GM21515 (cell line): ENCODE measurements at regions not wholly inside any gene's neighbourhood (a gene's known extent, or its start where the extent isn't known, plus 50 kb on each side); places are given as distances from the start of the nearest gene placed in this dataset.

ENCODE experiments used
- ATAC-seq: cut with Tn5 transposase; IDR thresholded peaks from one replicate; pipeline ENCODE4 v1.9.1; 2021; ENCODE audit not compliant: unreplicated experiment

DNA sequence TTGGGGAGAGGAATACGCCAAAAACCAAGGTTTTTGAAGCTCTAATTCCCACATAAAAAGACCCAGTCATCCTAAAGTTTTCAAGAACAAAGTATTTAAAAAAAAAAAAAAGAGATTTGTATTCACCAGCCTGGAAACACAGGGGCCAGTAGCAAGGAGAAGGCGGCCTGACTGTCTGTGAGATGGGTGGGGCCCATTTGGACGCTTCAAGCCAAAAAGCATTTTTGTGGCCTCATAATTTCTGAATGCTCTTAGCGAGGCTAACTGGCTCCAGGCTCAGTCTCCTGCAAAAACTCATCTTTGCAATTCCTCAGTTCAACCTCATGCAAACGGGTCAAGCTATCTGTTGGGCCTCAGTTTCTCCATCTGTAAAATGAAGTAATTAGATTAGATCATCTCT is 514.1 kb downstream of the MED13L start:
- ATAC-seq, result no peak

DNA sequence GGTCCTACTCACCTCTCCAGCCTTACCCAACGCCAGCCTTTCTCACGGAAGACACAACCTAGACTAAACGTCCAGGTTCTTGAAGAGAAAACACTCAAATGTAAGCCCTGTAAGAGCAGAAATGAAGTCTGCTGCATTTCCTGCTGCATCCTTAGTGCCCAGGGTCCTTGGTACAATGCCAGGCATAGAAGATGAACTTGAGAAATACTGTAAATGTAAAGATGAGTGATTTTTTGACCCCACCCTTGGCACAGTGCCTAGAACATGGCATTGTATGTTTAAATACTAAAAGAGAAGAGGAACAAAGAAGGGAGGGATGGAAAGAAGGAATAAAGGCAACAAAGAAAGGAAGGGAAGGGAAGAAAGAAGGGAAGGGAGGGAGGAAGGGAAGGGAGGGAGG is 514.6 kb downstream of the MED13L start:
- no peak for ATAC-seq

GRCh38 chr12:115761784-115762183 is 515.7 kb downstream of the MED13L start:
- no peak for ATAC-seq

DNA sequence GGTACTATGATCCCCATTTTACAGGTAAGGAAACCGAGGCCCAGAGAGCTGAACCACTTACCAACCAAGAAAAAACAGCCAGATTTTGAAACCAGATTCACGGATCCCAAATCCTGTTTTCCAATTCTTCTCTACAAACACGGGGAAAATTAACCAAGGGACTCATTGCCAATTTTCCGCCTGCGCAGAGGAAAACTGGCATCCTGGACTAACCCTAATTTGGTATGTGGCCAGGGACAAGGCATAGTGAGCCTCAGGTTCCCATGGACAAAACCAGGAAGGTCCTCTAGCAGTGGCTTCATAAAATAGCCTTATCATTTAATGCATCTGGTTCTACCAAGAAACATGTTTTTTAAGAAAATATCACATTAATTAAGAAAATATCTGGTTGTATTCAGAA is 517.3 kb downstream of the MED13L start:
- no peak for ATAC-seq

DNA sequence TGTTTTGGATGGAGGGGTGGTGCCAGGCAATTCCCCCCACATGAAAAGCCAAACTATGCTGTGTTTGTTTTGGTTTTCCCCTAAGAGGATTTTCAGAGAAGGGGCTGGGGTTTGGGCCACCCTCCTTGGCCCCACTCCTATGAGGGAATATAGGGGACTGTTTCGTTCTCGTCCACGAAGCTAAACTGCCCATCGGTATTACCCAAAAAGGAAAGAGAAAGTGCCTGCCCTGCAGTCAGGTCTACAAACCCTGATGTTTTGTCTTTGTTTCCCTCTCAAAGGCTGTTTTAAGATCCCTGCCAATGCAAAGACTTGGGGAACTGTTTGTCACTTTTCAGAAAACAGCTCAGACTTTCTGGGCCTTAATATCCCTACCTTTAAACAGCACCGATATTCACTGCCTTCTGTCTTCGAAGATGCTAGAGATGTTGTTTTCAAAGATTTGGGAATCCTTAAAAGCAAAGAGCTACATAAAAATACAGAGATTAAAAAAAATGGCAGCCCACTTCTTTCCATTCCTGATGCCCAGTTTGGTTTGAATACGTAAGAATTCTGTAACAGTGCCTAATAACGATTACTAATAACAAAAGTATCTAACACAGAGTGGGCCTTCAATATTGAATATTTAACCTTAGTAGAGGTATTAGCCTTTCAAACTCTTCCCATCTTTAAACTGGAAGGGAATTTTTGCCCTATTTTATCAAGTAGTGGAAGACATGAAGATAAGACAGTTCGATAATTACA is 518.4 kb downstream of the MED13L start:
- ATAC-seq, result no peak

- no peak for ATAC-seq
These were observed 519.3 kb downstream of the MED13L start for GRCh38 chr12:115758183-115758582.

DNA sequence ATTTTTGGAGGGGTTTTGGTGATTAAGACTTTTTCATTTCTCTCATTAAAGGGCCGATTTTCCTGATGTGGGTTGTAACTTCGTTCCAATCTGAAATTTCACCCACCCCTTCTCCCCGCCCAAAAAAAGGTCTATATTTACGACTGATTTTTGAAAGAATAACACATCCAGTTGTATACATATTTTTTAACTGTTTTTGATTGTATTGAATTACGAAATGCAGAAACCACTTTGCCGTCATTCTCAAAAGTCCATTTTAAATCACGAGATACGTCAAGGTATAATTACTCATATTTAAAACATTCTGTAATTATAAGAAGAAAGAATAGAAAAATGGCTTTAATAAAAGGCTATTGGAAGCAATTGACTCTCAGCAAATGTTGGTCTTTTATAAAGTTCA is 520.7 kb downstream of the MED13L start:
- no peak for ATAC-seq

DNA sequence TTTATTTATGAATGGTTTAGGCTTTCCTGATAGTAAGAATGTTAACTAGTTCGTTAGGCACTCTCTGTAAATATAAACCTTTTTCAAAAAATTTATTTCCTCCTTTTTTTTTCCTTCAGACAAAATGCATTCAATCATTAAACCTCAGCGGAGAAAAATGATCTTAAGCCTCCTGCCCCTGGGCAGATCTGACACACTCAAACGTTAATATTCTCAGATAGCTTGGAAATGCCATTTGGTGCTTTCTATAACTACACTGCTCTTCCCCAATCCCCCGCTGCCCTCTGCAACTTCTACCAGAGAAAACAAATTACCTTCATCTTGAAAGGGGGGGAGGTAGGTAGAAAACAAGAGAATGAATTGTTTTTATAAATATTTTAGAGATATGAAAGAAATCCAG is 521.2 kb downstream of the MED13L start:
- no peak for ATAC-seq

GRCh38 chr12:115755725-115756085 is 521.8 kb downstream of the MED13L start:
- no peak for ATAC-seq

DNA sequence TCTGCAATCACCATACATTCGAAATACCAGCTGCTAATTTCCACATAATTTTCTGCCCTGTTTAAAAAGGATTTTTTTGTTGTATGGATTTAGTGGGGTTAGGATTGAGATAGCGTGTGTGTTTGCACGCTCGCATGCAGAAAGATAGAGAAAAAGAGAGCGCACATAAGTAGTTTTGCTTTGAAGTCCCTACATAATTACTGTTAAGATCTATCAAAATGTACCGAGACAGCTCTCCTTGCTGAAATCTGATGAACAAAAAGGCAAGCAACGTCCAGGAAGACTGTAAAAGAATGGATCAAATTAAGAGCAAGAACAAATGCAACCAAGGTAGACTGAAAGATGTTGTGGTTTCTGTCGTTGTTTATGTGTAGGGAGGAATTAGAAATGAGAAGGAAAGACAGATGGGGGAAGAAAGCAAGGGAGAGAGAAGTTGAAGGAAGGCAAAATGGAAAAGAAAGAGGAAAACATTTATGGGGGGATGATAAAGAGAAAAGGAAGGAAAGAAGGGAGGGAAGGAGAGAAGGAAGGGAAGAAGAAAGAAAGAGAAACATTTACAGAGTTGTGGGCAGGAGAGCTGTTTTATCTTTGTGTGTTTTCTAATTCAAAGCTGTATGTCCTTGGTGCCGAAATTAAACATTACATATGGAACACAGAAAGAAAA is 522.3 kb downstream of the MED13L start:
- ATAC-seq, result no peak

- ATAC-seq, result no peak
These were observed 524.4 kb downstream of the MED13L start for GRCh38 chr12:115752913-115753726.

GRCh38 chr12:115752156-115752555 is 525.3 kb downstream of the MED13L start:
- ATAC-seq, result no peak

DNA sequence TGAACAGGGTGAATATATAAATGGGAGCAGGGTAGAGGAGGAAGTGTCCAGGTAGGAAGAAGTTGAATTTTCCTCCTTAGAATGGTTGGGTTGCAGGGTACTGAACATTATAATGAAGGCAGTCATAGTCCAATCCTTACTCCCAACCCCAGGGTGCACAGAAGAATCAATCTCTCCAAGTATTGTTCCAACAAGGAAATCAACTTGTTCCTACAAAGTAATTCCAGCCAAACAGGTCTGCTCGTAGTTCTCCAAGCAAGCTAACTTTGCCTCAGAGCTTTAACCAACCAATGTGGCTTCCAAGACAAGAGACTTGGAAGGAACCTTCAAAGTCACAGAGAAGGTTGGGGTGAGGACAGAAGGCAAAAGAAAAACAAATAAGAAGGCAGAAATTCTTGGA is 527.2 kb downstream of the MED13L start:
- ATAC-seq, result no peak

- ATAC-seq, result no peak
These were observed 528.2 kb downstream of the MED13L start for GRCh38 chr12:115749071-115749841.

GRCh38 chr12:115740586-115741155 is 536.8 kb downstream of the MED13L start:
- no peak for ATAC-seq

- ATAC-seq, result no peak
These were observed 539.6 kb downstream of the MED13L start for GRCh38 chr12:115737895-115738294.

- ATAC-seq, result no peak
These were observed 541.1 kb downstream of the MED13L start for GRCh38 chr12:115736360-115736759.

- no peak for ATAC-seq
These were observed 546.4 kb downstream of the MED13L start for GRCh38 chr12:115730975-115731541.

GRCh38 chr12:115726691-115727090 is 550.8 kb downstream of the MED13L start:
- no peak for ATAC-seq

GRCh38 chr12:115722181-115722580 is 555.3 kb downstream of the MED13L start:
- no peak for ATAC-seq

GRCh38 chr12:115716551-115716950 is 560.9 kb downstream of the MED13L start:
- ATAC-seq, result no peak
